ENCODE measurements at regions not wholly inside any gene's neighbourhood (a gene's known extent, or its start where the extent isn't known, plus 50 kb on each side); places are given as distances from the start of the nearest gene placed in this dataset.

DNA sequence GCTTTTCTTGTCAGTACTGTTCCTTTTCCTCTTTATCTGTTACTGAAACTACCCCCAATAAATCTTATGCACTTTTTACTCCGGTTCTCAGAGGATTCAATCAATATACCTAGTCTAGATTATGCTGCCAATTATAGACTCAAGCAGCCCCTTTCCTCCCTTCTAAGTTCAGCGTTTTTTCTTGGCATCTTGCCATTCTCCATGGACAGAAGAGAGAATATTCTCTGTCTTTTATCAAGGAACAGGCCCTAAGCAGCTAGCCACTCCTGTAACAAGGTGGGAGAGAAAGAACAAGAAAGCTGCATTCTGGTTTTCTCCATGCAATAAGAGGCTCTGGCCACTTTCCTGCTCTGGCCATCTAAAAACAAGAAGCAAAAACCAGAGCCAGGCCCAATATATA, 263.0 kb upstream of the ALG10 start:
- TF ChIP-seq, protein P1, sequence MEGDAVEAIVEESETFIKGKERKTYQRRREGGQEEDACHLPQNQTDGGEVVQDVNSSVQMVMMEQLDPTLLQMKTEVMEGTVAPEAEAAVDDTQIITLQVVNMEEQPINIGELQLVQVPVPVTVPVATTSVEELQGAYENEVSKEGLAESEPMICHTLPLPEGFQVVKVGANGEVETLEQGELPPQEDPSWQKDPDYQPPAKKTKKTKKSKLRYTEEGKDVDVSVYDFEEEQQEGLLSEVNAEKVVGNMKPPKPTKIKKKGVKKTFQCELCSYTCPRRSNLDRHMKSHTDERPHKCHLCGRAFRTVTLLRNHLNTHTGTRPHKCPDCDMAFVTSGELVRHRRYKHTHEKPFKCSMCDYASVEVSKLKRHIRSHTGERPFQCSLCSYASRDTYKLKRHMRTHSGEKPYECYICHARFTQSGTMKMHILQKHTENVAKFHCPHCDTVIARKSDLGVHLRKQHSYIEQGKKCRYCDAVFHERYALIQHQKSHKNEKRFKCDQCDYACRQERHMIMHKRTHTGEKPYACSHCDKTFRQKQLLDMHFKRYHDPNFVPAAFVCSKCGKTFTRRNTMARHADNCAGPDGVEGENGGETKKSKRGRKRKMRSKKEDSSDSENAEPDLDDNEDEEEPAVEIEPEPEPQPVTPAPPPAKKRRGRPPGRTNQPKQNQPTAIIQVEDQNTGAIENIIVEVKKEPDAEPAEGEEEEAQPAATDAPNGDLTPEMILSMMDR (IDR thresholded peaks at IDR 0.05; ENCODE audit: insufficient read depth, low read depth, low read length): no peak
- no peak for TF ChIP-seq EZH2 (IDR thresholded peaks at IDR 0.05; ENCODE audit: insufficient read depth, low read length)

All from astrocyte (in vitro differentiated cells and primary cell).